ENCODE measurements at regions not wholly inside any gene's neighbourhood (a gene's known extent, or its start where the extent isn't known, plus 50 kb on each side); places are given as distances from the start of the nearest gene placed in this dataset.
A peak's percentile ranks its signal among the peaks of the same experiment; 100 is the strongest.

DNA sequence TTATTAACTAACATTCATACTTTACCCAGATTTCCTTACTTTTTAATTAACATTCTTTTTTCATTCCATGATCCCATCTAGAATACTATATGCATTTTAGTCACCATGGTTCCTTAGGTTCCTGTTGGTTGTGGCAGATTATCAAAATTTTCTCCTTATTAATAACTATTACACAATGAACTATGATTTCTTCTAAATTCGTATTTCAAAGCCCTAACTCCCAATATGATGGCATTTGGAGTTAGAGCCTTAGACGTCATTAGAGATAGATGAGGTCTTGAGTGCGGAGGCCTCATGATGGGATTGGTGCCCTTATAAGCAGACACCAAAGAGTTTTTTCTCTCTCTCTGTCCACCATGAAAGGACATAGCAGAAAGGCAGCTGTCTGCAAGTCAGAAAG, 485.4 kb downstream of the TLR4 start:
- ATAC-seq (replicated peaks in 6 of 8) = no peak
- in situ Hi-C loops (cut with MboI; ENCODE audit: low pct_unique_long_range_greater_than_20kb in 2 of 9, low sequenced_read_pairs in 9 of 9, unreplicated experiment in 9 of 9) = no loop called here
- WGBS, 10 experiments = 0 to 94% (median 50%) methylated on average over 1 to 3 of the region's 3 CpGs; no CpG with 5 or more reads in 1 of the 10 experiments
- no peak overlapping the region for H3K4me3 ChIP-seq
- H3K27ac ChIP-seq = no peak overlapping the region
- no peaks in the 10 kb centered on the region for H3K4me1 ChIP-seq (replicated peaks in 1 of 2)

DNA sequence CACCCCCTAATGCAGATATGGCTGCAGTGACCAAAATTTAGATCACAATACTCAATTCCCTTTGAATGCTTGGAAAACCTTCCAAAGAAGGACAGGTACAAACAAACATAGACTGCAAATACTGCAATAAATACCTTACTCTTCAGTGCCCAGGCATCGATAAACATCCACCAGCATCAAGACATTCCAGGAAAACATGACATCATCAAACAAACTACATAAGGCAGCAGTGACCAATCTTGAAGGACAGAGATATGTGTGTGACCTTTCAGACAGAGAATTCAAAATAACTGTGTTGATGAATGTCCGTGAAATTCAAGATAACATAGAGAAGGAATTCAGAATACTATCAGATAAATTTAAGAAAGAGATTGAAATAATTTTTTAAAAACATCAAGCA, 488.6 kb downstream of the TLR4 start:
- WGBS, 10 experiments = 17 to 100% (median 84%) methylated on average over 1 to 2 of the region's 2 CpGs
- ATAC-seq (replicated peaks in 6 of 8) = no peak
- Histone ChIP-seq H3K27ac (no peak overlapping the region), H3K4me1 (replicated peaks in 1 of 2) (no peaks in the 10 kb centered on the region), H3K4me3 (no peak overlapping the region)
- in situ Hi-C loops (cut with MboI; ENCODE audit: low pct_unique_long_range_greater_than_20kb in 2 of 9, low sequenced_read_pairs in 9 of 9, unreplicated experiment in 9 of 9) = no loop called here

DNA sequence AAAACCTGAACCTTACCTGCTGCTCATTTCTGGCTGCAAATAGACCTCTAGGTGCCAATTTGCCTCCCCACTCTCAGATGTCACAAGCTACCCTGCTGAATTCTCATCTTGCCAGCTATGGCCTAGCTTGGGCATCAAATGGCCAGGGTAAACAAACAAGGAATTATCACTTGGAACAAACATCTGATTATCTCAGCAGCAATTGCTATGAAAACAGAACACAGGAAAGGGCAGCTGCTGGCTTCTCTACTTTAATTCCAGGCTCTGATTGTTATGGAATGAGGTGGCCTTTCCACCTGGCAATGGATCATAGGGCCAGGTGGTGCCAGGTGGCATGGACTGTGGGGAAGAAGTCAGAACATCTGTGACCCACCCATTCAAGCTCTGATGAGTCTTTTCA, 505.1 kb downstream of the TLR4 start:
- Histone ChIP-seq H3K4me1 (replicated peaks in 1 of 2) (no peaks in the 10 kb centered on the region), H3K27ac (no peak overlapping the region), H3K4me3 (no peak overlapping the region)
- ATAC-seq (replicated peaks in 6 of 8) = no peak
- in situ Hi-C loops (cut with MboI; ENCODE audit: low pct_unique_long_range_greater_than_20kb in 2 of 9, low sequenced_read_pairs in 9 of 9, unreplicated experiment in 9 of 9) = no loop called here

DNA sequence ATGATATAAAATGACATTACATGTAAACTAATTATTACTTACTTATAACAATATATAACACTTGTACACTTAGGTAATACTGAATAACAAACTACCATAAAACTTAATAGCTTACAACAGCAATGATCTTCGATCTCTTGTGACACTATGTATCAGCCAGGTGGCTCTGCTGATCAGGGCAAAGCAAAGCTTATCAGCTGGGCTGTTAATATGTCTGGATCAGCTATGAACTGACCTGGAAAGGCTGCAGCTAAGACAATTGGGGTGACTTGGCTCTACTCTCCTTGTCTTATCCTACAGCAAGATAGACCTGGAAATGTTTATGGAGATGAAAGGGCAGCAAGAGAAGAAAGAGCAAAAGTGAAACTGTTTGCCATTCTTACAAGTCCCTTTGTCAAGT, 511.3 kb downstream of the TLR4 start:
- ATAC-seq (replicated peaks in 6 of 8) = no peak
- no peak overlapping the region for H3K27ac ChIP-seq
- no peaks in the 10 kb centered on the region for H3K4me1 ChIP-seq (replicated peaks in 1 of 2)
- H3K4me3 ChIP-seq = no peak overlapping the region
- WGBS, 10 experiments = 0 to 82% (median 43%) methylated on average over 1 of the region's 1 CpG; no CpG with 5 or more reads in 2 of the 10 experiments
- in situ Hi-C loops (cut with MboI; ENCODE audit: low pct_unique_long_range_greater_than_20kb in 2 of 9, low sequenced_read_pairs in 9 of 9, unreplicated experiment in 9 of 9) = no loop called here

DNA sequence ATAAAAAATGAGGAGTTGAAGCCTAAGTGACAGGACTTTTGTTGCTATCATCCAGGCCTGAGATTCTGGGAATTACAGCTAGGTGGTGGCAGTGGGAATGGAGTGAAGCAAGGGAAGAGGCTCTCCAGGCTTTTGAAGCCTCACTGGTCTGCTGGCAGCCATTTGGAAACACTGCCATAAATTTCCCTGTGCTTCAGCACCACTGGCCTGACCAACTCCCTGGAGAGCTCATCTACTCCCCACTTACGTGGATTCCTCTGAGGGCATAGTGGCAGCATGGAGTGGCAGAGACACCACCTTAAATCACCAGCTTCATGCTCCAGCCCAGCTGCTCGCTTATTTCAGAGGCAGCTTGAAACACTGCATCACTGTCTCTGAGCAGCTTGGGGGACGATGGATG, 518.2 kb downstream of the TLR4 start:
- peak overlapping the region in 1 of 2 donors; percentile 32 for H3K27ac ChIP-seq
- peak in 6 of 8 experiments; percentile 61 to 97 (median 84) for ATAC-seq (replicated peaks in 6 of 8)
- in situ Hi-C loops (cut with MboI; ENCODE audit: low pct_unique_long_range_greater_than_20kb in 2 of 9, low sequenced_read_pairs in 9 of 9, unreplicated experiment in 9 of 9) = no loop called here
- H3K4me1 ChIP-seq (replicated peaks in 1 of 2) = peaks cover 0 to 10% of the 10 kb centered on the region in 2 donors
- no peak overlapping the region for H3K4me3 ChIP-seq
- 0 to 66% (median 43%) methylated on average over 1 to 2 of the region's 3 CpGs; no CpG with 5 or more reads in 4 of the 10 experiments for WGBS, 10 experiments

DNA sequence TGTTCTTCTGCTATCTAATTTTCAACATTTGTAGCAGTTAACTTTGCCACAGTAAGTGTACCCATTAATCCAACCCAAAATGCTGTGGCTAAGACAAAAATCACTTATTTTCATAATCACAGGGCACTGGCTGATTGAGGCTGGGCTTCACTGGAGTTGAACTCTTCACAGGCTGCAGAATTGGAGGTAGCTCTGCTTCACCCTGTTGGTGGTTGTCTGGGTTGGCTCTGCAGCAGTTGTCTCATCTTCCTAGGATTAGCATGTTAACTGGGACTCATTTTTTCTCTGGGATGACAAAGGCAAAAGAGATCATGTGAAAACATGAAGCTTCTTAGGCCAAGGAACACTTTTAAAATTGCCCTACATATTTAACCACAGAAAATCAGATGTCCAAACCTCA, 518.9 kb downstream of the TLR4 start:
- in situ Hi-C loops (cut with MboI; ENCODE audit: low pct_unique_long_range_greater_than_20kb in 2 of 9, low sequenced_read_pairs in 9 of 9, unreplicated experiment in 9 of 9) = no loop called here
- Histone ChIP-seq H3K4me1 (replicated peaks in 1 of 2) (peaks cover 0 to 10% of the 10 kb centered on the region in 2 donors), H3K4me3 (no peak overlapping the region), H3K27ac (no peak overlapping the region)
- ATAC-seq (replicated peaks in 6 of 8) = no peak

DNA sequence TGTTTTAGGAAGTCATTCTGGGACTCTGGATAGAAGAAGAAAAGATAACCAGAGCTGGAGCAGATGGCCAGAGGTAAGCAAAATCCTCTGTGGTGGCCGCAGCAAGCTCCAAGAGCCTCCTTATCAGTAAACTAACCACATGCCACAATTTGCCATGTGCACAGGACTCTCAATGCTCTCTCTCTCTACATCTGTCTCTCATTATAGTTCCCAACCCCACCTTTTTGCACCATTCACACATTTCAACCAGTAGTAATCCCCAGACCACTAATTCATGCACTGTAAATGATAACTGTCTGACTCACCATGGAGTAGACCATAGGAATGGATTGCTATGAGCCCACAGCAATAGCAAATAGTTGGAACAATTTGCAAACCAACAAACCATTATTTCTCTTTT, 526.1 kb downstream of the TLR4 start:
- Histone ChIP-seq H3K4me1 (replicated peaks in 1 of 2) (no peaks in the 10 kb centered on the region), H3K27ac (no peak overlapping the region), H3K4me3 (no peak overlapping the region)
- ATAC-seq (replicated peaks in 6 of 8) = peak in 1 of 8 experiments; percentile 68
- 0 to 83% (median 33%) methylated on average over 1 of the region's 1 CpG; no CpG with 5 or more reads in 3 of the 10 experiments for WGBS, 10 experiments
- in situ Hi-C loops (cut with MboI; ENCODE audit: low pct_unique_long_range_greater_than_20kb in 2 of 9, low sequenced_read_pairs in 9 of 9, unreplicated experiment in 9 of 9) = no loop called here

DNA sequence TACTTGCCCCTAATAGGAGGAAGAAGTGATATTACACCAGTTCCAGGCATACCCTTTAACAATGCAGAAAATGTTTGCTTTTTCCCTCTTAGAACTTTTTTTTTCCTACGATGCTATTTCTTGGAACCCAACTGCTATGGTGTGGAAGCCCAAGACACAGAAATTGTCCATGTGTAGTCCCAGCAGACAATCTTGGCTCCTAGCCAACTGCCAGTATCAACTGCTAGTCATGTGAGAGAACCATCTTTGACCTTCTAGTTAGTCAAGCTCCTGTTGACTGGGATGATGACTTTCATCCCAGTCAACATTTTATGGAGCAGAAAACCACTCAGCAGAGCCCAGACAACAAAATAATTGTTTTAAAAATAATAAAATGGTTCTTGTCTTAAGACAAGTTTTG, 532.4 kb downstream of the TLR4 start:
- WGBS, 10 experiments = 0 to 82% (median 73%) methylated on average over 1 of the region's 1 CpG; no CpG with 5 or more reads in 2 of the 10 experiments
- no peak for ATAC-seq (replicated peaks in 6 of 8)
- Histone ChIP-seq H3K4me3 (no peak overlapping the region), H3K27ac (no peak overlapping the region), H3K4me1 (replicated peaks in 1 of 2) (no peaks in the 10 kb centered on the region)
- in situ Hi-C loops (cut with MboI; ENCODE audit: low pct_unique_long_range_greater_than_20kb in 2 of 9, low sequenced_read_pairs in 9 of 9, unreplicated experiment in 9 of 9) = no loop called here

DNA sequence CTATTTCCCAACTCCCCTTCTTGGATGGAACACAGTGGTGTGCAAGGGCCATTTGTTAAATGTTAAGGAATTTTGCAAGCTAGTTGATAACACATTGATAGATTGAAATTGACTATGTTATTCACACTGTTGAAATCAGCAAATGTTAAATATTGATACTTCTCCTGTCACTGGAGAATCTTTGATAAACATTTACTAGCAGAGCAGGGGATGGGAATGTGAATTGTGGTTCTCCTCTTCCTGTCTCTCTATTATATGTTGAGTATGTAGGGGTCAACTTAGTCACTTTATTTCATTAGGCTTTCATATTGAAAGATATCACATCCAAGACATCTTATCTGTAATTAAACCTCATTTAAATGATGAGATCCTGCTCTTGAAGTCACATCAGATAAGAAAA, 533.9 kb downstream of the TLR4 start:
- H3K4me1 ChIP-seq (replicated peaks in 1 of 2) = no peaks in the 10 kb centered on the region
- in situ Hi-C loops (cut with MboI; ENCODE audit: low pct_unique_long_range_greater_than_20kb in 2 of 9, low sequenced_read_pairs in 9 of 9, unreplicated experiment in 9 of 9) = no loop called here
- H3K27ac ChIP-seq = no peak overlapping the region
- no peak overlapping the region for H3K4me3 ChIP-seq
- no peak for ATAC-seq (replicated peaks in 6 of 8)

DNA sequence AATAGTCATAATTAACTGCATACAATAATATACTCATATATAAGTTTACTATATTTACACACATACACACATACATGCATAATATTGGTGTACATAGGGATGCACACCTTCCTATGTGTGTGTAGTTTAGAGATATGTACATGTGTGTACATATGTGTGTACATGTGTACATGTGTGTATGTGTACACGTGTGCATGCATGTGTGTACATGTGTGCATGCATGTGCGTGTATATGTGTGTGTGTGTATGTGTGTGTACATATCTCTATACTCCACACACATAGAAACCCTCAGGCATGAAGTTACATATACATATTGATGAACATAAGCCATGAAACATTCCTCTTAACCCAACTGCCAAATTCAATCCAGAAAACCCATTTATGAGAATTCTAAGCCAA, 547.8 kb downstream of the TLR4 start:
- 0% methylated on average over 1 of the region's 2 CpGs; no CpG with 5 or more reads in 9 of the 10 experiments for WGBS, 10 experiments
- Histone ChIP-seq H3K4me1 (replicated peaks in 1 of 2) (peaks cover 8 to 9% of the 10 kb centered on the region in 2 donors), H3K27ac (no peak overlapping the region), H3K4me3 (no peak overlapping the region)
- in situ Hi-C loops (cut with MboI; ENCODE audit: low pct_unique_long_range_greater_than_20kb in 2 of 9, low sequenced_read_pairs in 9 of 9, unreplicated experiment in 9 of 9) = no loop called here
- no peak for ATAC-seq (replicated peaks in 6 of 8)

DNA sequence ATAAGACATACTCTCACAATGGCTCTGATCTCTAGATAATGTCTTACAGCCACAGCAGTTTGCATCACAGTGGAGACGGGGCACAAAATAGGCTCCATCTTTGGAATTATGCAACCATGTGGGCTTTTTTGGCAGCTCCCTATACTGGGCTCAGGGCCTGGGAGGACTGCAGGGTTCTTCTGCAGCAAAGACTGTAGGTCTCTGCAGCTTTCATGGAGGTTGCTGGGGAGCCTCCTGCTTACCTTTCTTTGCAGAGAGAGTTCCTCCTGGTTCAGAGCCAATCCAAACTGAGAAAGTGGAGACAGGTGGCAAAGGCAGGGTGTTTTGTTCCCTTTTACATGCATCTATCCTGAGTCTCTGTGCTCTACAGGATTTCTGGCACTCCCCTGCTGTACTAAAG, 558.0 kb downstream of the TLR4 start:
- no peak overlapping the region for H3K4me3 ChIP-seq
- in situ Hi-C loops (cut with MboI; ENCODE audit: low pct_unique_long_range_greater_than_20kb in 2 of 9, low sequenced_read_pairs in 9 of 9, unreplicated experiment in 9 of 9) = no loop called here
- no peak overlapping the region for H3K27ac ChIP-seq
- H3K4me1 ChIP-seq (replicated peaks in 1 of 2) = no peaks in the 10 kb centered on the region
- WGBS, 10 experiments = 22 to 86% (median 67%) methylated on average over 1 of the region's 1 CpG; no CpG with 5 or more reads in 6 of the 10 experiments
- ATAC-seq (replicated peaks in 6 of 8) = no peak

DNA sequence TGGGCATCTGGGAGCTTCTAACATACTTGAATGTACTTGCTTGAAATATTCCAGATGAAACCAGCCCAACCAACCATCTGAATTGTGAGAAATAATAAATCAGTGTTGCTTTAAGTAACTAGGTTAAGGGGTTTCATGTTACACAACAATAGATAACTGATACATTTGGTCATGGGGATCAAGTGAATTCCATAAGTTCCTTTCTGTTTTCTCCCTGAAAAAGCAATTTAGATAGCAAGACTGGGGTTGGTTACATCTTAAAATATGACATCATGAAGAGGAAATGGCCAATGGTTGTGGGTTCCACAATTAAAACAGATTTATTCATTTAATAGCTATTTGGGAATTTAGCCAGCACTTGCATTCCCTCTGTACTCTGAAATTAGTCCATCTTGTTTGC, 559.7 kb downstream of the TLR4 start:
- H3K4me3 ChIP-seq = no peak overlapping the region
- in situ Hi-C loops (cut with MboI; ENCODE audit: low pct_unique_long_range_greater_than_20kb in 2 of 9, low sequenced_read_pairs in 9 of 9, unreplicated experiment in 9 of 9) = no loop called here
- H3K27ac ChIP-seq = no peak overlapping the region
- ATAC-seq (replicated peaks in 6 of 8) = no peak
- no peaks in the 10 kb centered on the region for H3K4me1 ChIP-seq (replicated peaks in 1 of 2)

DNA sequence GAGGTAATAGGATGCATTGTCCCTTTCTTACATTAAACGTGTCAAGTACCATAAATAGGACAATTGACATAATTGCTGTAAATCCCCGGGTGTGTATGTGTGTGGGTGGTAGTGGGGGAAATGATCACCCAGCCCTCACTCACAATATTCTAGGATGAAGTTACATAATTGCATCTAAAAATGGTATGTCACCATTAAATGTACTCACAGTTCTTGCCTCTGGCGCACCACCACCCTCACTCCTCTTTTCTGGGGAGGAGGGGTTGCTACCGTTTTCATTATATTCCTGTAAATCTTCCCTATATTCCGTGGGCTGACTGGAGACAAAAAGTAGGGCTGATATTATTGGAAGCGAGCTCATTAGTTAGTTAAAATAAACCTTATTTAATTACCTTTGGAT, 563.8 kb downstream of the TLR4 start:
- in situ Hi-C loops (cut with MboI; ENCODE audit: low pct_unique_long_range_greater_than_20kb in 2 of 9, low sequenced_read_pairs in 9 of 9, unreplicated experiment in 9 of 9) = no loop called here
- H3K27ac ChIP-seq = no peak overlapping the region
- no peak for ATAC-seq (replicated peaks in 6 of 8)
- H3K4me1 ChIP-seq (replicated peaks in 1 of 2) = no peaks in the 10 kb centered on the region
- 0 to 88% (median 60%) methylated on average over 1 to 6 of the region's 6 CpGs; no CpG with 5 or more reads in 1 of the 10 experiments for WGBS, 10 experiments
- no peak overlapping the region for H3K4me3 ChIP-seq

DNA sequence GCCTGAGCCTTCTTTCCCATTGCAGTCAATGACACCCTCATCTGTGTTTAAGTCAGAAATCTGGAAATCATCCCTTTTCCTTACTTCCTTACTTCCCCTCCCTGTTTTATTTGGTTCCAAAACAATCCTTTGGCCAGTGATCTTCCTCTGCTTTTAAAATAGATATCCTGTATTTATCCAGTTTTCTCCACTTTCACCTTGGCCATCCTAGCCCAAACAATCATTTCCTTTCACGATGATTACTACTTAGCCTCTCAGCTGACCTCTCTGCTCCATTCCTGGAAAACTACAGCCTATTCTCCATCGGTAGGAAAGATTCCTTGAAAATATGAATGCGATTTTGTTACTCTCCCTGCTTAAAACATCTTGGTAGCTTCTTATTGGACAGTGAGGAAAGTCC, 565.4 kb downstream of the TLR4 start:
- in situ Hi-C loops (cut with MboI; ENCODE audit: low pct_unique_long_range_greater_than_20kb in 2 of 9, low sequenced_read_pairs in 9 of 9, unreplicated experiment in 9 of 9) = no loop called here
- Histone ChIP-seq H3K27ac (no peak overlapping the region), H3K4me1 (replicated peaks in 1 of 2) (no peaks in the 10 kb centered on the region), H3K4me3 (no peak overlapping the region)
- no peak for ATAC-seq (replicated peaks in 6 of 8)
- WGBS, 10 experiments = 11 to 100% (median 69%) methylated on average over 2 to 3 of the region's 3 CpGs; no CpG with 5 or more reads in 1 of the 10 experiments

DNA sequence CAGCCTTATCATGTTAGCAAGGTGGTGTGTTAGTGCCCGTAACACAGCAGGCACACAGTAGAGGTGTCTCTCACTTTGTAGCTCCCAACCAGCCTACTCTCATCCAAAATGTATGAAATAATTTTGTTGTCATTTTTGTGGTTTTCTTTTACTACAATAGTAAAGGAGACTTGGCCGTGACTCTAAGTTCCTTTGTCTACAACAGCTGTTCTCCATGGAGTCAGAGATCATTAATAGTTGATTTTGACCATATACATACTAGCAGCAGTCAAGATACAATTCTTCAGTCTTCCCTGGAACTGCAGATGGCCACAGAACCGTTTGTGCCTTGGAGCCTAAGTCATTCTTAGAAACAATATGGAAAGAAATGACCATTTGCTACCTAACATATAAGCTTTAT, 567.1 kb downstream of the TLR4 start:
- 0 to 100% (median 71%) methylated on average over 1 to 3 of the region's 3 CpGs for WGBS, 10 experiments
- ATAC-seq (replicated peaks in 6 of 8) = no peak
- in situ Hi-C loops (cut with MboI; ENCODE audit: low pct_unique_long_range_greater_than_20kb in 2 of 9, low sequenced_read_pairs in 9 of 9, unreplicated experiment in 9 of 9) = no loop called here
- H3K4me3 ChIP-seq = no peak overlapping the region
- H3K4me1 ChIP-seq (replicated peaks in 1 of 2) = no peaks in the 10 kb centered on the region
- H3K27ac ChIP-seq = no peak overlapping the region

Measured in motor neuron (in vitro differentiated cells).